ENCODE measurements at regions not wholly inside any gene's neighbourhood (a gene's known extent, or its start where the extent isn't known, plus 50 kb on each side); places are given as distances from the start of the nearest gene placed in this dataset.

DNA sequence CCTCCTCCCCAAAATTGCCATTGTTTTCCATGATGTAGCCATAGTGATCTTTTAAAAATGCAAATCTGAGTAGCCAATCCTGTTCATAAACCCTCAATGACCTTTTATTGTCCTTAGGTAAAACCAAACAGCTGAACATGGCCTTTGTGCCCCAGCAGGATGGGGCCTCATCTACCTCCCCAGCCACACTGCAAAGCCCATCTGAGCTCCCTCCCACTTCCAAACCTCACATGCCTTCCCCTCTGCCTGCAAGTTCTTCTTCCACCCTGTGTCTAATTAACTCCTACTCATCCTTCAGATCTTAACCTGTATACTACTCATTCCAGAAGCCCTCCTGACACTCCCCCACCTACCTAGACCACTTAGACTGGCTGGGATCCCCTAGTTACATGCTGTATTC lies 178.8 kb upstream of the NPVF start:
- Histone ChIP-seq H3K4me3 (replicated peaks in 1 of 3; ENCODE audit: insufficient read depth in 1 of 3, low read depth in 1 of 3, low read length in 3 of 3) (no peak overlapping the region), H3K4me2 (ENCODE audit: insufficient read depth, low read length) (no peak overlapping the region), H3K9me3 (replicated peaks; ENCODE audit: control insufficient read depth, insufficient read depth, low read length) (no peaks in the 10 kb centered on the region), H3K36me3 (ENCODE audit: control insufficient read depth in 2 of 2, extremely low read depth in 1 of 2, insufficient read depth in 2 of 2, low read length in 2 of 2) (no peaks in the 10 kb centered on the region), H3K27ac (ENCODE audit: insufficient read depth, low read depth, low read length) (no peak overlapping the region), H4K20me1 (replicated peaks; ENCODE audit: control insufficient read depth, extremely low read depth, insufficient read depth, low read length) (no peaks in the 10 kb centered on the region), H3K4me1 (ENCODE audit: control insufficient read depth, extremely low read depth, insufficient read depth, low read length) (no peaks in the 10 kb centered on the region), H3K79me2 (ENCODE audit: control insufficient read depth, insufficient read depth, low read length) (no peaks in the 10 kb centered on the region), H3K9me1 (replicated peaks; ENCODE audit: control insufficient read depth, extremely low read depth, insufficient read depth, low read length) (no peaks in the 10 kb centered on the region), H3K27me3 (ENCODE audit: control insufficient read depth in 2 of 2, insufficient read depth in 2 of 2, low read length in 2 of 2) (no peaks in the 10 kb centered on the region), H2AFZ (ENCODE audit: low read depth, low read length) (no peak overlapping the region), H3K9ac (replicated peaks; ENCODE audit: extremely low read depth, insufficient read depth, low read length) (no peak overlapping the region)
- DNase-seq (ENCODE audit: low read depth, low spot score): no peak
- no peak for FAIRE-seq
- BruUV-seq (replicated peaks): no TSS peak
- dilution Hi-C loops (cut with MboI; ENCODE audit: extremely low pct_ligation_motif_present, low sequenced_read_pairs) (no loop called here), intact Hi-C loops (cut with micrococcal nuclease) (no loop called here)
- TF ChIP-seq POLR2A (IDR thresholded peaks at IDR 0.05; ENCODE audit: low read depth, low read length) (no peak), GATA2 (IDR thresholded peaks at IDR 0.05; ENCODE audit: insufficient read depth, insufficient read length, low read depth, low read length) (no peak), FOS (IDR thresholded peaks at IDR 0.05; ENCODE audit: borderline replicate concordance, insufficient read depth, low read length) (no peak)
- ChIA-PET POLR2A (no interaction called here), CTCF (no interaction called here)

DNA sequence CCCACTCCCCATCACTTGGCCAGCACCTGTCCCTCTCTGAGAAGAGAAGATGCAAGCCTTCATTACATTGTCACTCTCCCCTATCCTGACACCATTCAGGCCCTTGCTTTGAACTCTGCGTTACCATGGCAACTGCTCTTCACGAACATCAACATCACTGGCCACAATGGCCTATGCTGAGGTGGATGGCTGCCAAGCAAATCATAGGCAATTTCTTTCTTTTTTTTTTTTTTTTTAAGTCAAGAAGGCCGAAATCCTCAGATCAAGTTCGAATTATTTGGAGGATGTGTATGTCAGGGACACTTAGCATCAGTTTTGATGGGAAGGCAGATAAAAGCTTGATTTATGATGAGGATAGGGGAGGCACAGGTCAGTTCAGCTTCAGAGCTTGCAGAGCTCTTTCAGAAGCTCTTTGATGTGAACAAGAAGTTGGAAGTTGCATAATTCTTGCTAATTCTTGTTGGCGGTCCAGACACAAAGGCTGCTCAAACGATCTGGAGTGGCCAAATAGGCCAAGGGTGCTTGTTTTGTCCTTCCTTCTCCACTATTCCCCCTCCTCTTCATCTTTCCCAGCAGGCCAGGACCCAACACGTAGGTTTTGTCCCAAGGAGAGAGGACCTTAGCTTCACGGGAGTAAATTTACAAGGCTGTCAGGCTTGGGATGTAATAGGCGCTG lies 179.9 kb upstream of the NPVF start:
- Histone ChIP-seq H2AFZ (ENCODE audit: low read depth, low read length) (no peak overlapping the region), H3K4me1 (ENCODE audit: control insufficient read depth, extremely low read depth, insufficient read depth, low read length) (no peaks in the 10 kb centered on the region), H3K27ac (ENCODE audit: insufficient read depth, low read depth, low read length) (no peak overlapping the region), H3K4me3 (replicated peaks in 1 of 3; ENCODE audit: insufficient read depth in 1 of 3, low read depth in 1 of 3, low read length in 3 of 3) (no peak overlapping the region), H3K4me2 (ENCODE audit: insufficient read depth, low read length) (no peak overlapping the region), H3K27me3 (ENCODE audit: control insufficient read depth in 2 of 2, insufficient read depth in 2 of 2, low read length in 2 of 2) (no peaks in the 10 kb centered on the region), H3K79me2 (ENCODE audit: control insufficient read depth, insufficient read depth, low read length) (no peaks in the 10 kb centered on the region), H3K9me1 (replicated peaks; ENCODE audit: control insufficient read depth, extremely low read depth, insufficient read depth, low read length) (no peaks in the 10 kb centered on the region), H3K9me3 (replicated peaks; ENCODE audit: control insufficient read depth, insufficient read depth, low read length) (no peaks in the 10 kb centered on the region), H3K36me3 (ENCODE audit: control insufficient read depth in 2 of 2, extremely low read depth in 1 of 2, insufficient read depth in 2 of 2, low read length in 2 of 2) (no peaks in the 10 kb centered on the region), H4K20me1 (replicated peaks; ENCODE audit: control insufficient read depth, extremely low read depth, insufficient read depth, low read length) (no peaks in the 10 kb centered on the region), H3K9ac (replicated peaks; ENCODE audit: extremely low read depth, insufficient read depth, low read length) (no peak overlapping the region)
- dilution Hi-C loops (cut with MboI; ENCODE audit: extremely low pct_ligation_motif_present, low sequenced_read_pairs) (no loop called here), intact Hi-C loops (cut with micrococcal nuclease) (no loop called here)
- TF ChIP-seq EZH2 (IDR thresholded peaks at IDR 0.05; ENCODE audit: borderline replicate concordance, low read depth, low read length, severe bottlenecking) (no peak), POLR2A (IDR thresholded peaks at IDR 0.05; ENCODE audit: low read depth, low read length) (no peak), POLR2AphosphoS5 (IDR thresholded peaks at IDR 0.05; ENCODE audit: insufficient read depth, low read depth, low read length) (no peak), MYC (IDR thresholded peaks at IDR 0.05; ENCODE audit: low read depth, low read length) (no peak), FOS (IDR thresholded peaks at IDR 0.05; ENCODE audit: borderline replicate concordance, insufficient read depth, low read length) (no peak), GATA2 (IDR thresholded peaks at IDR 0.05; ENCODE audit: insufficient read depth, insufficient read length, low read depth, low read length) (no peak), JUN (IDR thresholded peaks at IDR 0.05; ENCODE audit: borderline replicate concordance, insufficient read depth, insufficient read length, low read depth) (no peak)
- TF ChIP-seq, protein P1, sequence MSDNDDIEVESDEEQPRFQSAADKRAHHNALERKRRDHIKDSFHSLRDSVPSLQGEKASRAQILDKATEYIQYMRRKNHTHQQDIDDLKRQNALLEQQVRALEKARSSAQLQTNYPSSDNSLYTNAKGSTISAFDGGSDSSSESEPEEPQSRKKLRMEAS (IDR thresholded peaks at IDR 0.05; ENCODE audit: insufficient read depth, insufficient read length): no peak
- TF ChIP-seq, protein P2, sequence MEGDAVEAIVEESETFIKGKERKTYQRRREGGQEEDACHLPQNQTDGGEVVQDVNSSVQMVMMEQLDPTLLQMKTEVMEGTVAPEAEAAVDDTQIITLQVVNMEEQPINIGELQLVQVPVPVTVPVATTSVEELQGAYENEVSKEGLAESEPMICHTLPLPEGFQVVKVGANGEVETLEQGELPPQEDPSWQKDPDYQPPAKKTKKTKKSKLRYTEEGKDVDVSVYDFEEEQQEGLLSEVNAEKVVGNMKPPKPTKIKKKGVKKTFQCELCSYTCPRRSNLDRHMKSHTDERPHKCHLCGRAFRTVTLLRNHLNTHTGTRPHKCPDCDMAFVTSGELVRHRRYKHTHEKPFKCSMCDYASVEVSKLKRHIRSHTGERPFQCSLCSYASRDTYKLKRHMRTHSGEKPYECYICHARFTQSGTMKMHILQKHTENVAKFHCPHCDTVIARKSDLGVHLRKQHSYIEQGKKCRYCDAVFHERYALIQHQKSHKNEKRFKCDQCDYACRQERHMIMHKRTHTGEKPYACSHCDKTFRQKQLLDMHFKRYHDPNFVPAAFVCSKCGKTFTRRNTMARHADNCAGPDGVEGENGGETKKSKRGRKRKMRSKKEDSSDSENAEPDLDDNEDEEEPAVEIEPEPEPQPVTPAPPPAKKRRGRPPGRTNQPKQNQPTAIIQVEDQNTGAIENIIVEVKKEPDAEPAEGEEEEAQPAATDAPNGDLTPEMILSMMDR (IDR thresholded peaks at IDR 0.05; ENCODE audit: extremely low read depth in 1 of 2, insufficient read depth in 1 of 2, low read depth in 1 of 2, low read length in 2 of 2): no peak
- CTCF ChIA-PET: no interaction called here
- no TSS peak for BruUV-seq (replicated peaks)
- DNase-seq (ENCODE audit: low read depth, low spot score) (no peak), FAIRE-seq (no peak)
- POLR2A ChIA-PET: no interaction called here
